Effector memory CD8-positive, alpha-beta T cell (primary cell): ENCODE measurements at regions not wholly inside any gene's neighbourhood (a gene's known extent, or its start where the extent isn't known, plus 50 kb on each side); places are given as distances from the start of the nearest gene placed in this dataset.
"Not testable (repeated sequence)": the region's sequence is repeated elsewhere in the genome, so short reads cannot be mapped to it uniquely, and the experiment has no call there.

Source experiments
- ATAC-seq: fragments of 150-1000 bp; cut with Tn5 transposase; replicated peaks from 2 replicates; pipeline ENCODE4 v1.10.0; 2021; ENCODE audit warnings: mild to moderate bottlenecking, moderate library complexity
- DNase-seq, 3 experiments: peaks; one replicate each; pipeline ENCODE4 v3.0.0; 2021
- H3K27ac Mint-ChIP-seq, 2 donors: one replicate each; pipeline ENCODE4 v1.8.0; 2022; ENCODE audit warnings: mild to moderate bottlenecking in 2 of 2, mixed read lengths in 2 of 2, moderate library complexity in 2 of 2
- H3K27me3 Mint-ChIP-seq, 2 donors: one replicate each; pipeline ENCODE4 v1.8.0; 2022; ENCODE audit warnings: mixed read lengths in 2 of 2
- H3K36me3 Mint-ChIP-seq: one replicate; pipeline ENCODE4 v1.8.0; 2022; ENCODE audit warnings: mild to moderate bottlenecking, moderate library complexity, mixed read lengths; ENCODE audit not compliant: insufficient read depth
- H3K4me1 Mint-ChIP-seq, 2 donors: one replicate each; pipeline ENCODE4 v1.8.0; 2022; ENCODE audit warnings: low read depth in 2 of 2, mixed read lengths in 2 of 2
- H3K4me3 Mint-ChIP-seq, 2 donors: one replicate each; pipeline ENCODE4 v1.8.0; 2022; ENCODE audit warnings: mild to moderate bottlenecking in 2 of 2, mixed read lengths in 2 of 2, moderate library complexity in 2 of 2
- H3K9me3 Mint-ChIP-seq, 2 donors: one replicate each; pipeline ENCODE4 v1.8.0; 2022; ENCODE audit warnings: mixed read lengths in 2 of 2

DNA sequence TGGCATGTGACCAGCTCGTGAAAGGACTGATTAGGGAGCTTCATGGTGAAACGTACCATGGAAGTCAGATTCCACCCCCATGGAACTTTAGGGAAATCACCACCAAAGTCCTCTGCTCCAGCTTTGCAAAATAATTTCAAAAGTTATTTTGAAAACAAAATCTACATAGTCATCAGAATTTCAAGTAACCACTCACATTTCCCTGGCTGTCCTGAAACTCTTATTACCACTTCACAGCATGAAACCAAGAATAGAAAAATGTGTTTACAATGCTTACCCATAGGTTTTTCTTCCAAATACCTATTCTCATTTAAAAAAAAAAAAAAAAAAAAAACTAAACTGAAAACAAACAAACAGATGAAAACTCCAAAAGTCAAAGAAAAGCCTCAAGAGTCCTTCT, 198.7 kb downstream of the PDGFRA start:
- Mint-ChIP-seq H3K4me3 (no peak overlapping the region), H3K9me3 (peaks cover 0 to 4% of the 10 kb centered on the region in 2 donors), H3K27ac (no peak overlapping the region), H3K36me3 (no peaks in the 10 kb centered on the region), H3K4me1 (no peaks in the 10 kb centered on the region), H3K27me3 (peaks cover 0 to 23% of the 10 kb centered on the region in 2 donors)
- DNase-seq, result no peak
- no peak for ATAC-seq

DNA sequence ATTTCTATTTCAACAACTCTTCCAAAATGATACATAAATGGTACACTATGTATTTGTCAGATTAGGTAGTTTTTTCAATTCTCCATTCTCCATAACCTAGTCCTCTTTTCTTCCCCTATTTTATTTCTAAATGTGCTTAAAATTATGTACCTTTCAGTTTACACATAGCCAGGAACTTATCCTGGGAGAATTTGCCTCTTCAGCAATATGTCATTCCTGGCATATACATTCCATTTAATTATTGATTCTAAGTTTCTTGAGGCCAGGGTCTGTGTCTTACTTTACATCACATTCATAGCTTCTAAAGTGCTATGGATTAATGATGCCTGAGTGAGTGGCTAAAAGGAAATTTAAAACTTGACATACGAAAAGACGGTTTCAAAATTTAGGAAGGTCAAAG, 199.8 kb downstream of the PDGFRA start:
- no peak for DNase-seq
- Mint-ChIP-seq H3K36me3 (no peaks in the 10 kb centered on the region), H3K9me3 (peaks cover 0 to 4% of the 10 kb centered on the region in 2 donors), H3K4me1 (no peaks in the 10 kb centered on the region), H3K4me3 (no peak overlapping the region), H3K27me3 (peaks cover 0 to 13% of the 10 kb centered on the region in 2 donors), H3K27ac (no peak overlapping the region)
- ATAC-seq, result no peak

DNA sequence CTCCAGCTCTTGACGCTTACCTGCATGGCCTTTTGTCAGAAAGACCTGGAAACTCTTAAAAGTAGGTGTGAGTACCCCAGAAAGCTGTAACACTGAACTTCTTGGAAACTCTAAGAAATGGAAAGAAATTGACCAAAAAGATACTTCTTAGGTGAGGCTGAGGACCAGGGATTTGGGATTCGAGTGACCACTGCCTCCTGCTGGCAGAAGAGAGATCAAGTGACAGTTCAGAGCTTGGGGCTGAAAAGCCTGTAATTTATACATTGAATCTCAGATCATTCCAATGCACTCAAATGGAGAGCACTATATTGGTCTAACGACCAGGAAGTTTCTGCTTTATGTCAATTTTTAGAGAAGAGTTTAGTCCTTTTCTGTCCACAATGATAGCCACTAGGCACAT, 204.6 kb downstream of the PDGFRA start:
- Mint-ChIP-seq H3K4me1 (no peaks in the 10 kb centered on the region), H3K36me3 (no peaks in the 10 kb centered on the region), H3K27me3 (peaks cover 0 to 17% of the 10 kb centered on the region in 2 donors), H3K4me3 (no peak overlapping the region), H3K9me3 (peaks cover 0 to 5% of the 10 kb centered on the region in 2 donors), H3K27ac (no peak overlapping the region)
- ATAC-seq (no peak), DNase-seq (no peak)

DNA sequence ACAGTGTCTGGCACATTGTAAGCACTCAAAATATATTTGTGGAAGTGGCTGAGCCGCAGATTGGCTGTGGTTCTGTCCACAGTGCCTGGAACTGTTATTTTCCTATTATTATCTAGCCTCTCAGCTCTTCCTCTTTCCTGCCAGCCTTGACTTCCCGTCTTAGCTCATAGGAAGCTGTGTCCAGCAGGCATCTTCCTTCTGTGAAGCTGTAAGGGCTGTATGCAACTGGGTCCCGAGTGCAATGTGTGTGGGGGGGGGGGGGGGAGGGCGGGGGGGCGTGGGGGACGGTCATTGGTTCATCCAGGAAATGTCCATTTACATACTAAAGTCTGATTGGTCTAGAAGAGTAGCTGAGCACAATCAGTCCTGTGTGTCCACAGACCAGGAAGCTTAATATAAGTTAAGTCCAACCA, 210.7 kb downstream of the PDGFRA start:
- Mint-ChIP-seq H3K36me3 (no peaks in the 10 kb centered on the region), H3K4me1 (no peaks in the 10 kb centered on the region), H3K9me3 (peaks cover 0 to 2% of the 10 kb centered on the region in 2 donors), H3K4me3 (no peak overlapping the region), H3K27me3 (peaks cover 0 to 11% of the 10 kb centered on the region in 2 donors), H3K27ac (no peak overlapping the region)
- ATAC-seq, result peak; percentile 39
- no peak for DNase-seq

DNA sequence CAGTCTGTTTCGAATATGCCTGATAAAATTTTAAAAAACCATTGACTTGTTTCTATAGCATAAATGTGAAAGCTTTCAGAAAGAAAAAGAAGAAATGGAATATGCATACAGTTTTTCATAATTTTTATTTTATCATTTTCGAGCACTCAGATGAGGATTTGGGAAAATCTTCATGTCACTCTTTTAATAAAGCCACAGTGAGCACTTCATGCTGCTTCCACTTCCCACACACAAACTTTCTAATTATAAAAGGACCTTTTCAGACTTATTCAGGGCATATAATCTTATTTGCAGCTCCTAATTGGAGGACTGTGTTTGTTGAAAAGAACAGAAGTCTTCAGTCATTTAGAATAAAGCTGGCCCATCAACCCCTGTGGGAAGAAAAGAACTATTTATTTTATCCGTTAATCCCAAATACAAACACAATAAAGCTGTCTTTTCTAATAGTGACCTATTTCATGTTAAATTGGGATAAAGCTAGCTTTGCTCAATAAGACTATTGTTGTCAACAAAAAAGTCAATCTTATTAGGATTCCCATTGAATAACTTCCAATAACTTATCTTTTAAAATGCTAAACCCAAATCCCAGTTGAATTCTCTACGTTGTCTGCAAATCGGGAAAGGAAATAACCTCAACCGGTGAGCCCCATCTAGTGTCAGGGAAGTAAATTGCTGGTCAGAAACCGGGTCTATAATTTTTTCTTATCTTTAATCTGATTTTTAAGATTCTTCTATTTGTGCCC, 211.5 kb downstream of the PDGFRA start:
- ATAC-seq (no peak), DNase-seq (no peak)
- Mint-ChIP-seq H3K4me1 (no peaks in the 10 kb centered on the region), H3K9me3 (peaks cover 0 to 2% of the 10 kb centered on the region in 2 donors), H3K36me3 (no peaks in the 10 kb centered on the region), H3K4me3 (no peak overlapping the region), H3K27ac (no peak overlapping the region), H3K27me3 (peaks cover 0 to 11% of the 10 kb centered on the region in 2 donors)

DNA sequence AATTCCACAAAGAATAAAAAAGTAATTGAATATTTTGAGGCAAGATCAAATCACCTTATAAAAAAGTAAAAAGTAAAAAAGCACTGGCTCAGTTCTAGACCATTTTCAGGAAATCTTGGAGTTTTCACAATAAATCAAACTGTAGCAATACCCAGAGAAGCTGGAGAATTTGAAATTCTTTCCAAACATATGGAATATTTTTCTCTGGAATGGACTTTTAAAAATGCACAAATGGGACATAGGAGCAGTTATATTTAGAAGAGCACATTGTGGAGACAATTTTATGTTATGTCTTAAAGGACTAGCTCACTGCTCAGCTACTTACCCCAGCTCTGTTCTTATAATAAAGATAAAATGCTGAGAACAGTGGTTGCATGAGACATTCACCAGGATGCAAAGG, 211.9 kb upstream of the KIT start:
- no peak overlapping the region for H3K4me3 Mint-ChIP-seq
- ATAC-seq, result no peak
- no peaks in the 10 kb centered on the region for H3K27me3 Mint-ChIP-seq
- no peaks in the 10 kb centered on the region for H3K36me3 Mint-ChIP-seq
- peaks cover 5 to 10% of the 10 kb centered on the region in 2 donors for H3K9me3 Mint-ChIP-seq
- no peak for DNase-seq
- no peak overlapping the region for H3K27ac Mint-ChIP-seq
- H3K4me1 Mint-ChIP-seq, result no peaks in the 10 kb centered on the region

DNA sequence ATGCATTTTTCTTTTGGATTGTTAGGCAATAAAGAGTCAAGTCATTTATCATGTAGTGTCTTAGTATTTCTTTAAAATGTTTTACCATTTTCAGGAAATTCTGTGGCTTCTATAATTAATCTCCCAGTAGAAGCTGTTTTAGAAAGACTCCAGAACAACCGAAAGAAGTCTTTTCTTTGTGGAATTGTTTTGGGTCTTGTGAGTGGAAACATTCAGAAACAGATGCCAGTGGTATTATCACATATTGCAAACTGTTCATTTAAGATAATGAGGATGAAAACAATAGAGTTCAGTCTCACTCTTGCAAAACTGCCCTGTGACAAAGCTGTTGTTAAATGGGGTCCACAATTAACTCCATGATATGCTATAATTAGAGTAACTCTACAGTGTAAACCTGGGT, 211.2 kb upstream of the KIT start:
- no peaks in the 10 kb centered on the region for H3K4me1 Mint-ChIP-seq
- no peaks in the 10 kb centered on the region for H3K36me3 Mint-ChIP-seq
- H3K27ac Mint-ChIP-seq, result no peak overlapping the region
- H3K4me3 Mint-ChIP-seq, result no peak overlapping the region
- peaks cover 5 to 10% of the 10 kb centered on the region in 2 donors for H3K9me3 Mint-ChIP-seq
- DNase-seq, result no peak
- no peak for ATAC-seq
- no peaks in the 10 kb centered on the region for H3K27me3 Mint-ChIP-seq

DNA sequence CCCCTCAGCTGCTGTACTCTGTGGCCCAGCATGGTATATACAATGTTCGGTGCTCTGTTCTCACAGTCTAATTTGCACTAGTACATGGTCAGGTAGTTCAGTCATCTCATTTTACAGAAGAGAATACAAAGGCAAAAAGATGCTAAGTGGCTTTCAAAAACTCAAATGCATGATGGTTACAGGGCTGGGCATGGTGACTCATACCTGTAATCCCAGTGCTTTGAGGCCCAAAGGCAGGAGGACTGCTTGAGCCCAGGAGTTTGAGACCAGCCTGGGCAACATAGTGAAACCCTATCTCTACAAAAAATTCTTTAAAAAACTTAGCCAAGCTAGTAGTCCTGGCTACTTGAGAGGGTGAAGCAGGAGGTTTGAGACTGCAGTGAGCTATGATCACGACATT, 210.5 kb upstream of the KIT start:
- ATAC-seq (no peak), DNase-seq (no peak)
- no peak overlapping the region for H3K27ac Mint-ChIP-seq
- H3K27me3 Mint-ChIP-seq, result no peaks in the 10 kb centered on the region
- H3K36me3 Mint-ChIP-seq, result no peaks in the 10 kb centered on the region
- no peaks in the 10 kb centered on the region for H3K4me1 Mint-ChIP-seq
- no peak overlapping the region for H3K4me3 Mint-ChIP-seq
- H3K9me3 Mint-ChIP-seq, result peaks cover 5 to 10% of the 10 kb centered on the region in 2 donors

DNA sequence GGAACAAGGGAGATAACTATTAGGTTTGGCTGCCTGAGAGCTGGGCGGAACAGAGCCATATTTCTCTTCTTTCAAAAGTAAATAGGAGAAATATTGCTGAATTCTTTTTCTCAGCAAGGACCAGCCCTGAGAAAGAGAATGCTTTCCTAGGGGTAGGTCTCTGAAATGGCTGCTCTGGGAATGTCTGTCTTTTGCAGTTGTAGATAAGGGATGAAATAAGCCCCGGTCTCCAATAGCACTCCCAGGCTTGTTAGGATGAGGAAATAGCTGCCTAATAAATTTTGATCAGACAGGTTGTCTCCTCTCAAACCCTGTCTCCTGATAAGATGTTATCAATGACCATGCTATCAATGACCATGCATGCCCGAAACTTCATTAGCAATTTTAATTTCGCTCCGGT, 207.8 kb upstream of the KIT start:
- ATAC-seq (no peak), DNase-seq (no peak)
- Mint-ChIP-seq H3K4me3 (no peak overlapping the region), H3K27ac (no peak overlapping the region), H3K9me3 (peaks cover 5 to 10% of the 10 kb centered on the region in 2 donors), H3K27me3 (no peaks in the 10 kb centered on the region), H3K36me3 (no peaks in the 10 kb centered on the region), H3K4me1 (no peaks in the 10 kb centered on the region)

DNA sequence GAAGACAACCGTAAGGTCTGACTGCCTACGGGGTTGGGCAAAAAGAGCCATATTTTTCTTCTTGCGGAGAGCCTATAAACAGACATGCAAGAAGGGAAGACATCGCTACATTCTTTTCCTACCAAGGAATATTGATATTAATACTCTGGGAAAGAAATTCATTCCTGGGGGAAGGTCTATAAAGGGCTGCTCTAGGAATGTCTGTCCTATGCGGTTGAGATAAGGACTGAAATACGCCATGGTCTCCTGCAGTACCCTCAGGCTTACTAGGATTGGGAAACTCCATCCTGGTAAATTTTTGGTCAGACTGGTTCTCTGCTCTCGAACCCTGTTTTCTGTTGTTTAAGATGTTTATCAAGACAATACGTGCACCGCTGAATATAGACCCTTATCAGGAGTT, 190.8 kb upstream of the KIT start:
- H3K4me3 Mint-ChIP-seq, DNase-seq, H3K36me3 Mint-ChIP-seq, H3K27ac Mint-ChIP-seq, H3K4me1 Mint-ChIP-seq, ATAC-seq, H3K27me3 Mint-ChIP-seq: not testable (repeated sequence)
- peaks cover 0 to 13% of the 10 kb centered on the region in 2 donors for H3K9me3 Mint-ChIP-seq

DNA sequence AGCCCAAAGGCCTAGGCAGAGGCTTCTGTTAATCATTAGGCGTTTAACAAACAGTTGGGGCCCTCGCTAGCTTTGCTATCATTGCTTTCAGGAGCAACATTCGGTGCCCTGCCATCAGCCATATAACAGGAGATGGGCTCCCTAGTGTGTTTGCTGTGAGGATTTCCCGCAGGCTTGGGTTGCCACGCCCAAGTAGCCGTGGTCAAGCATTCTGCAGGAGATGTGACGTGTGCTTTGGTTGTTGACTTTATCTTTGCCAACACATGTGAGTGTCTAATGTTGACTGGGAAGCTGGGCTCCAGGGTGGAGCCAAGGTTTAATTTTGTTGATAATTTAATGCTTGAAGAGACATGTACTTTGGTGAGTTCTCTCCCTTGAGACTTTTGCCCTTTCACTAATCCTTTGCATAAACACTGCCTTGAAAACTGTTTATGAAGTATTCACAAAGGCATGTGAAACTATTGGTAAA, 184.6 kb upstream of the KIT start:
- no peak for DNase-seq
- no peaks in the 10 kb centered on the region for H3K36me3 Mint-ChIP-seq
- no peaks in the 10 kb centered on the region for H3K4me1 Mint-ChIP-seq
- H3K27ac Mint-ChIP-seq, result no peak overlapping the region
- H3K9me3 Mint-ChIP-seq, result peaks cover 0 to 13% of the 10 kb centered on the region in 2 donors
- no peak for ATAC-seq
- no peaks in the 10 kb centered on the region for H3K27me3 Mint-ChIP-seq
- no peak overlapping the region for H3K4me3 Mint-ChIP-seq

DNA sequence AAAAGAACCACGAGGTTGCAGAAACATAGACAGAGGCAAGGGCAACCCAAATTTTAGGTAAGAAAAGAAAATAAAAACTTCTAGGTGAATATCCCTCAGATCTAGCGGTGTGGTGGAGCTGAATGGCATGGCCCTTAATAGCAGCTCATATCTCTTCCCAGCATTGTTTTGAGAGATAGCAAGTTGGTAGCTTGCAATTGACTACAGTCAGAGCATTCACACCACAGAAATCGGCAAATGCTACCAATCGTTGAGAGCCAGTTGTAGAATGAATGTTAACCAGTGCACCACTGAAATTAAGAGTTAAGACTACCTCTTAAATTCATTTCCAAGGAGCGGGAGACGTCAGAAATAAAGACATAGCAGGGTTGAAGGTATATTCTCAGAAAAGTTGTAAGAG, 184.0 kb upstream of the KIT start:
- H3K4me3 Mint-ChIP-seq, result no peak overlapping the region
- no peak overlapping the region for H3K27ac Mint-ChIP-seq
- no peak for ATAC-seq
- H3K36me3 Mint-ChIP-seq, result no peaks in the 10 kb centered on the region
- H3K27me3 Mint-ChIP-seq, result no peaks in the 10 kb centered on the region
- DNase-seq, result no peak
- no peaks in the 10 kb centered on the region for H3K4me1 Mint-ChIP-seq
- H3K9me3 Mint-ChIP-seq, result peaks cover 0 to 13% of the 10 kb centered on the region in 2 donors

DNA sequence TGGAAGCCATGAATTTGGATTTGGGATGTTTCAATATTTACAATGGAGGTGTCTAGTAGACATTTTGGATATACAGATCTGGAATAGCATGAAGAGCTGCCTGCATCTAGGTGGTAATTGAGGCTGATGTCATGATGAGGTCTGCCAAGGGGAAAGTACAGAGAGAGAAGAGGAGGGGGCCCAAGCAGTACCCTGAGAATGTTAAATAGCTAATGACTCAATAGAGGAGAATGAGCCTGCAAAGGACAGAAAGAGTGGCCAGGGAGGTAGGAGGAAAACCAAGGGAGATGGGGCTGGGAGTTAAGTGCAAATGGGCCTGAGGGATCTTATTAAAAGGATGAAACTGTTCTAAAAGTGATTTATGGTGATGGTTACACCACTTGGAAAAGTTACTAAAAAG, 182.2 kb upstream of the KIT start:
- H3K4me1 Mint-ChIP-seq, result no peaks in the 10 kb centered on the region
- ATAC-seq (no peak), DNase-seq (no peak)
- no peak overlapping the region for H3K27ac Mint-ChIP-seq
- no peaks in the 10 kb centered on the region for H3K36me3 Mint-ChIP-seq
- H3K4me3 Mint-ChIP-seq, result no peak overlapping the region
- H3K9me3 Mint-ChIP-seq, result peaks cover 5 to 19% of the 10 kb centered on the region in 2 donors
- H3K27me3 Mint-ChIP-seq, result no peaks in the 10 kb centered on the region

DNA sequence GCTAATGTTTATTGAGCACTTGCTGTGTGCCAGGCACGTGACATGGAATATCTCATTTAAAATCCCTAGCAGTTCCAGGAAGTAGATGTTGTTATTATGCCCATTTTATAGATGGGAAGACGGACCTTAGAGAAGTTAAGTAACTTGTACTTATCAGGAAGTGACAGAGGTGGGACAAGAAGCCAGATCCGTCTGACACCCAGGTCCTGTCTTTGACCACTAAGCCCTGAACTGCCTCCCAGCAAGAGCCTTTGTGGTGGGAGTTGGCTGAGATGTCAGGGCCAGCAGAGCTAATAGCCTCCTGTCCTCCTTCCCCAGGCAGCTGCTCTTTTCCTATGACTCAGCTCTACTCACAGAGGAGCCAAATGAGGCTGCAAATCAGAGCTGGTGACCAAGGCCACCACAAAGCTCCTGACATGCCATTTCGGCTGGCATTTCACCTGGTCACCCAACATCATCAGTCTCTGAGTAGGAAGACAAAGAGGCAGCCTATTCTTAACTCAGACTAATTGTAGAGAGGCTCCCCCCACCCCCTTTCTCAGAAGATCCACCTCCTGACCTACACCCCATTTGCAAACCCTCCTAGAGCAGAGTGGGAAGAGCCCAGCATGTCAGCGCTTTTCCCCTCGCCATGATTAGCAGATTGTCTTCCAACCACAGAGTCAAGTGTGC, 175.1 kb upstream of the KIT start:
- H3K27ac Mint-ChIP-seq, result no peak overlapping the region
- H3K4me3 Mint-ChIP-seq, result no peak overlapping the region
- no peak for DNase-seq
- ATAC-seq, result no peak
- peaks cover 3% of the 10 kb centered on the region for H3K36me3 Mint-ChIP-seq
- H3K27me3 Mint-ChIP-seq, result no peaks in the 10 kb centered on the region
- H3K9me3 Mint-ChIP-seq, result peaks cover 5 to 7% of the 10 kb centered on the region in 2 donors
- no peaks in the 10 kb centered on the region for H3K4me1 Mint-ChIP-seq
